ENCODE measurements at regions not wholly inside any gene's neighbourhood (a gene's known extent, or its start where the extent isn't known, plus 50 kb on each side); places are given as distances from the start of the nearest gene placed in this dataset.

- TF ChIP-seq GATA3 (IDR thresholded peaks at IDR 0.05; ENCODE audit: low read depth, low read length): no peak
- no peak for TF ChIP-seq GATA2 (IDR thresholded peaks at IDR 0.05; ENCODE audit: low read depth, low read length)
Measured at GRCh38 chr15:24394303-24394702, 281.3 kb upstream of the NPAP1 start.

Data from SH-SY5Y (cell line).